ENCODE measurements at regions not wholly inside any gene's neighbourhood (a gene's known extent, or its start where the extent isn't known, plus 50 kb on each side); places are given as distances from the start of the nearest gene placed in this dataset.

- Histone ChIP-seq H4K20me1 (ENCODE audit: insufficient read depth) (no peaks in the 10 kb centered on the region), H3K79me2 (replicated peaks; ENCODE audit: insufficient read depth, low read length) (no peaks in the 10 kb centered on the region), H3K9ac (ENCODE audit: low read length) (no peak overlapping the region), H3K4me3 (ENCODE audit: low read length) (no peak overlapping the region), H3K27me3 (ENCODE audit: insufficient read depth, low read depth, low read length) (no peaks in the 10 kb centered on the region), H2AFZ (ENCODE audit: low read depth, low read length) (no peak overlapping the region), H3F3A (ENCODE audit: insufficient read depth, low read length, poor library complexity, severe bottlenecking) (no peaks in the 10 kb centered on the region), H3K9me3 (ENCODE audit: low read length) (no peaks in the 10 kb centered on the region), H3K36me3 (ENCODE audit: insufficient read depth, low read length) (no peaks in the 10 kb centered on the region), H3K4me2 (ENCODE audit: low read length) (no peak overlapping the region), H3K27ac (ENCODE audit: low read length) (no peak overlapping the region), H3K9me2 (ENCODE audit: insufficient read depth, low read length) (no peaks in the 10 kb centered on the region)
- no peak for TF ChIP-seq REST (IDR thresholded peaks at IDR 0.05; ENCODE audit: borderline replicate concordance)
- no peak for TF ChIP-seq CTCF (IDR thresholded peaks at IDR 0.05; ENCODE audit: poor library complexity, severe bottlenecking)
- TF ChIP-seq MXI1 (conservative IDR thresholded peaks at IDR 0.05; ENCODE audit: poor library complexity, severe bottlenecking), result no peak
- TF ChIP-seq EZH2 (IDR thresholded peaks at IDR 0.05; ENCODE audit: borderline replicate concordance, insufficient read depth, low read length, poor library complexity, severe bottlenecking), result no peak
- TF ChIP-seq EP300 (conservative IDR thresholded peaks at IDR 0.05; ENCODE audit: poor library complexity, severe bottlenecking), result no peak
- TF ChIP-seq RAD21 (conservative IDR thresholded peaks at IDR 0.05), result no peak
- no peak for TF ChIP-seq TAF1 (IDR thresholded peaks at IDR 0.05; ENCODE audit: low read depth)
- no peak for TF ChIP-seq POLR2AphosphoS5 (IDR thresholded peaks at IDR 0.05)
- no peak for TF ChIP-seq SMC3 (conservative IDR thresholded peaks at IDR 0.05; ENCODE audit: poor library complexity)
Observed at GRCh38 chr15:57862761-57863160, 156.2 kb downstream of the POLR2M start.

GRCh38 chr15:57865294-57865693 lies 158.8 kb downstream of the POLR2M start:
- H3K9me3 ChIP-seq (ENCODE audit: low read length), result no peaks in the 10 kb centered on the region
- H3K9ac ChIP-seq (ENCODE audit: low read length), result no peak overlapping the region
- H3K27me3 ChIP-seq (ENCODE audit: insufficient read depth, low read depth, low read length), result no peaks in the 10 kb centered on the region
- H3K9me2 ChIP-seq (ENCODE audit: insufficient read depth, low read length), result no peaks in the 10 kb centered on the region
- no peaks in the 10 kb centered on the region for H4K20me1 ChIP-seq (ENCODE audit: insufficient read depth)
- H3K27ac ChIP-seq (ENCODE audit: low read length), result no peak overlapping the region
- no peaks in the 10 kb centered on the region for H3K79me2 ChIP-seq (replicated peaks; ENCODE audit: insufficient read depth, low read length)
- no peak overlapping the region for H3K4me3 ChIP-seq (ENCODE audit: low read length)
- no peak for TF ChIP-seq EZH2 (IDR thresholded peaks at IDR 0.05; ENCODE audit: borderline replicate concordance, insufficient read depth, low read length, poor library complexity, severe bottlenecking)
- no peak for TF ChIP-seq REST (IDR thresholded peaks at IDR 0.05; ENCODE audit: borderline replicate concordance)
- TF ChIP-seq EP300 (conservative IDR thresholded peaks at IDR 0.05; ENCODE audit: poor library complexity, severe bottlenecking), result no peak
- TF ChIP-seq RAD21 (conservative IDR thresholded peaks at IDR 0.05), result no peak
- no peak for TF ChIP-seq MXI1 (conservative IDR thresholded peaks at IDR 0.05; ENCODE audit: poor library complexity, severe bottlenecking)
- TF ChIP-seq POLR2AphosphoS5 (IDR thresholded peaks at IDR 0.05), result no peak
- TF ChIP-seq SMC3 (conservative IDR thresholded peaks at IDR 0.05; ENCODE audit: poor library complexity), result no peak
- no peak for TF ChIP-seq TAF1 (IDR thresholded peaks at IDR 0.05; ENCODE audit: low read depth)
- no peak for TF ChIP-seq CTCF (IDR thresholded peaks at IDR 0.05; ENCODE audit: poor library complexity, severe bottlenecking)
- H3K4me2 ChIP-seq (ENCODE audit: low read length), result no peak overlapping the region
- no peak overlapping the region for H2AFZ ChIP-seq (ENCODE audit: low read depth, low read length)
- H3F3A ChIP-seq (ENCODE audit: insufficient read depth, low read length, poor library complexity, severe bottlenecking), result no peaks in the 10 kb centered on the region
- H3K36me3 ChIP-seq (ENCODE audit: insufficient read depth, low read length), result no peaks in the 10 kb centered on the region
